T-helper 17 cell (primary cell): ENCODE measurements at regions not wholly inside any gene's neighbourhood (a gene's known extent, or its start where the extent isn't known, plus 50 kb on each side); places are given as distances from the start of the nearest gene placed in this dataset.

Experiments
- ATAC-seq: fragments of 150-1000 bp; cut with Tn5 transposase; 2 replicates; pipeline ENCODE4 v1.10.0; 2021; ENCODE audit warnings: mild to moderate bottlenecking, moderate library complexity
- DNase-seq, 3 donors: peaks; one replicate each; pipeline versions ENCODE4 v3.0.0 to v3.0.0-alpha.2; 2020 to 2021
- H3K9me3 ChIP-seq: one replicate; pipeline ENCODE4 v1.7.0; 2013; ENCODE audit warnings: low read length, mild to moderate bottlenecking; ENCODE audit not compliant: control insufficient read depth, poor library complexity, severe bottlenecking
- H3K27ac Mint-ChIP-seq: one replicate; pipeline ENCODE4 v1.8.0; 2022; ENCODE audit warnings: mild to moderate bottlenecking, moderate library complexity, mixed read lengths
- H3K27me3 Mint-ChIP-seq: one replicate; pipeline ENCODE4 v1.8.0; 2022; ENCODE audit warnings: mixed read lengths
- H3K36me3 Mint-ChIP-seq: one replicate; pipeline ENCODE4 v1.8.0; 2022; ENCODE audit warnings: low read depth, mixed read lengths
- H3K4me1 Mint-ChIP-seq: one replicate; pipeline ENCODE4 v1.8.0; 2022; ENCODE audit warnings: mild to moderate bottlenecking, mixed read lengths
- H3K4me3 Mint-ChIP-seq: one replicate; pipeline ENCODE4 v1.8.0; 2022; ENCODE audit warnings: mild to moderate bottlenecking, moderate library complexity, mixed read lengths

DNA sequence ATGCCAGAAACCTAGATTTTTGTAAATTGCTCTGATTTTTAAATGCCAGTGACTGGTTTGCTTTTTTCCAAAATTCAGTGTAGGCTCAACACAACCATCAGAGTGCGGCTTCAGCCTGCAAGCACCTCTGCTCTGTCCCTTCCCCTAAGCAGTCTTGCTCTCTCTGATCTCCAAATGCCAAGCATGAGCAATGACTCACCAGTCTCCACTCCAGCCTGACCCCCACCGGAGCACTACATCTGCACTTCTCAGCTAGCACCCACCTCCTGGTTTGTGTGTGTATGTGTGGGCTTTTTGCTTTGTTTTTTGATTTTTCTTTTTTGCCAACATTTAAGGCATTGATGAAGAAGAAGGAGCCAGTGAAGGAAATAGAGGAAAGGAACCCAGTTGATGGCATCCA lies 61.4 kb upstream of the ADRA1B start:
- Mint-ChIP-seq H3K27ac (no peak overlapping the region), H3K27me3 (peaks cover 13% of the 10 kb centered on the region), H3K4me1 (no peaks in the 10 kb centered on the region), H3K4me3 (no peak overlapping the region), H3K36me3 (no peaks in the 10 kb centered on the region)
- DNase-seq (no peak), ATAC-seq (no peak)
- no peaks in the 10 kb centered on the region for H3K9me3 ChIP-seq

DNA sequence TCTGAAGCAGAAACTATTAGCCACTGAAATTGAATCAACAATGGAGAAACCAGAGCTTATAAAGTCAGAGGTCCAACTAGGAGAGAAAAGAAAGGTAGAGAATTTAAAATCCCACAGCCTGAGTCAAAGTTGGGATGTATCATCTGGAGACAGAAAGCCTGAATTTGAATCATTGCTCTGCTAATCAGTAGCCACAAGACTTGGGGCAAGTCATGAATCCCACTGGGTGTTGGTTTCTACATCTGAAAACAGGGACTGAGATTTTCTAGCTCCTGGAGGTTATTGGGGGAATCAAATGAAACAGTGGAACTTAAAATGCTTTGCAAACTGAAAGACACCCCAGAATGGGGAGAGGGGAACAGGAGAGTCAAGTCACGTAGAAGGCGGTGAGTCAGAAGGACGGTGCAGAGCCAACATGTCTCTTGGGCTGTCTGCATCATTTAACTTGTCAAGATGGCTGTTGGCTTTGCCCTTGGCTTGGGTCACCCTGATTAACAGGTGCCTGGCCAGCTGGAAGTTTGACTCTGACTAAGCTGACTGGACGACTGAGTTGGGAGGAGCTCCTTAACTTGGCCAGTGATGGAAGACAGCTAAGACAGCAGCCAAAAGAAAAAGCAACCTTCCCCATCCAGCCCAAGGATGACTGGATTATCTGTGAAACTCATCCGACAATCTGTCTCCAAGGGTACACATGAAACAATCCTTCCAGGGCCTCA lies 60.6 kb upstream of the ADRA1B start:
- Mint-ChIP-seq H3K27me3 (peaks cover 8% of the 10 kb centered on the region), H3K4me1 (no peaks in the 10 kb centered on the region), H3K36me3 (no peaks in the 10 kb centered on the region), H3K27ac (no peak overlapping the region), H3K4me3 (no peak overlapping the region)
- ATAC-seq (no peak), DNase-seq (no peak)
- H3K9me3 ChIP-seq: no peaks in the 10 kb centered on the region

DNA sequence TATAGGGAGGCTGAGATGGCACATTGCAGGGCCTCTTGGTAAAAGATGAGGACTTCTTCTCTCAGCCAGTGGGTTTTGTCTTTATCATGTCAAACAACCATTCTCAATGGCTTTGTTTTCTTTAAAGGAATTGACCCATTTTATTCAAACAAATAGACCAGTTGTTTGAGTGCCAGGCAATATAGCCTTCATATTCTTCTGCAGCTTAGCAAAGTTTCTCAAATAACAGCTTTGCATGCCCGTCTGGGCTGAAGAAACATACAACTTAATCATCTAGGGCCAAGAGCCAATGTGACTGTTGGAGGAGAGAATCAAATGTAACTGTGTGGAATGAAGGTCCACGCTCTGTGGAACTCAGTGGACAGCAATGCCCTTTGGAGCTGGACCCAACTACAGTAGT lies 57.4 kb upstream of the ADRA1B start:
- H3K36me3 Mint-ChIP-seq: no peaks in the 10 kb centered on the region
- H3K9me3 ChIP-seq: no peaks in the 10 kb centered on the region
- no peak overlapping the region for H3K4me3 Mint-ChIP-seq
- H3K27ac Mint-ChIP-seq: no peak overlapping the region
- H3K4me1 Mint-ChIP-seq: no peaks in the 10 kb centered on the region
- H3K27me3 Mint-ChIP-seq: peaks cover 21% of the 10 kb centered on the region
- DNase-seq (no peak), ATAC-seq (no peak)

DNA sequence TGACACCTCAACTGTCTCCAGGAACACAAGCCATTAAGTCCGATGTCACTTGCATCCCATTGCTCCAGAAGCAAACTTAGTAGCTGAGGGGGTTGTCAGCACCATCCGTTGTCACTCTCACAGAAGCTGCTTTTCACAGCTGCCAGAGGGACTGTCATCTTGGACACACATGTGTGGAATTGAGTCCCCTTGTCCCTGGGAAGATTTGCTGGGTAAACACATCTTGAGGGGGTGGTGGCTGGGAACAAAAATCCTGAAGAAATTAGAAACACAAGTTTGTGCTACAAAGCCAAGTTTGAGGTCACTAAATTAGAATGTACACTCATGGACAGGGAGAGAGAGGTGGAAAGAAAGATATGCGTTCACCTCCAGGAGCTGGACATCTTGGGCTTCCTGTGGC lies 55.2 kb upstream of the ADRA1B start:
- no peaks in the 10 kb centered on the region for H3K9me3 ChIP-seq
- no peak for DNase-seq
- Mint-ChIP-seq H3K36me3 (no peaks in the 10 kb centered on the region), H3K4me3 (no peak overlapping the region), H3K27me3 (peaks cover 39% of the 10 kb centered on the region), H3K27ac (no peak overlapping the region), H3K4me1 (no peaks in the 10 kb centered on the region)
- ATAC-seq: no peak

DNA sequence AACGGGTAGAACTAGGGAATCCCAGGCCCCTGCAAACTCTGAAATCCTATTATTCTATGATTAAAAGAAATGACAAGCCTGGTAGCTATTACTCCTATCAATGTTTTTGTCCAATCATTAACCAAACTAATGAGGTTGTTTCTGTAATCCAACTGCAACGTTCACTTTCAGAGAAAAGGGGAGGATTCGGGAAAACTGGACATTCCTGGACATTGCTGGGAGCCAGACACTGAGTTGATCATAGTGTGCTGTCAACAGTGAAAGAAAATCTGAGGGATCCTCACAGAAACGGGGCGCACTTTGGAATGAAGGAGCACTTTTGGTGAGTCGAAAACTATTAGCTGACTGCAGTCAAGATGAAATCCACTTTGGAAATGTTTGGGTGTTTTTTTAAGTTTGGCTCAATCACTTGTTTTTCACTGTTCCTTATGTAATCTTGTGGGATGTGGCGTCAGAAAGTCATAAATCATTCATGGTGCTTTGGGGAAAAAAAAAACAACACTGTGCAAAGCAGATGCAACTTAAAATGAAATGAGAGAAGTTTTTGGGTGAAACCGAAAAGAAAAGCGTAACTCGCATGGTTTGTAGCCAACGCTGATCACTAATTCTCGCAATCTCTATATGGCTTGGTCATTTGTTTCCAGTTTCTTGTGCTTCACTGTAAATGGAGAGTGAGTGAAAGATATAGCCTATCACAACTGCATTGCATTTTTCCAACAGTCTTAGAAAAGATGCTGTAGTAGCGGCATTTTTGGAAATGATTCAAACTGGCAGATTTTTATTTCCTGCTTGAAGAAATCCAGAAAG lies 51.2 kb upstream of the ADRA1B start:
- no peaks in the 10 kb centered on the region for H3K9me3 ChIP-seq
- ATAC-seq (no peak), DNase-seq (no peak)
- Mint-ChIP-seq H3K4me3 (no peak overlapping the region), H3K36me3 (peaks cover 2% of the 10 kb centered on the region), H3K4me1 (no peaks in the 10 kb centered on the region), H3K27me3 (peaks cover 70% of the 10 kb centered on the region), H3K27ac (no peak overlapping the region)

DNA sequence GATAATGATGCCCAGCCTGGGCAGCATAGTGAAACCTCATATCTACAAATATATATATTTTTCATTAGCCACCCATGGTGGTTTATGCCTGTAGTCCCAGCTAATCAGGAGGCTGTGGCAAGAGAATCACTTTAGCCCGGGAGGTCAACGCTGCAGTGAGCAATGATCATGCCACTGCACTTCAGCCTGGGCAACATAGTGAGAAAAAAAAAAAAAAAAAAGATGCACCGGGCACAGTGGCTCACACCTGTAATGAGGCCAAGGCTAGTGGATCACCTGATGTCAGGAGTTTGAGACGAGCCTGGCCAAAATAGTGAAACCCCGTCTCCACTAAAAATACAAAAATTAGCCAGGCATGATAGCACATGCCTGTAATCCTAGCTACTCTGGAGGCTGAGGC lies 50.2 kb upstream of the ADRA1B start:
- peaks cover 2% of the 10 kb centered on the region for H3K36me3 Mint-ChIP-seq
- H3K27ac Mint-ChIP-seq: no peak overlapping the region
- ATAC-seq (no peak), DNase-seq (no peak)
- no peak overlapping the region for H3K4me3 Mint-ChIP-seq
- no peaks in the 10 kb centered on the region for H3K4me1 Mint-ChIP-seq
- no peaks in the 10 kb centered on the region for H3K9me3 ChIP-seq
- peaks cover 76% of the 10 kb centered on the region for H3K27me3 Mint-ChIP-seq
